Transverse colon (tissue), 4 donors: ENCODE measurements at regions not wholly inside any gene's neighbourhood (a gene's known extent, or its start where the extent isn't known, plus 50 kb on each side); places are given as distances from the start of the nearest gene placed in this dataset.

ENCODE experiments used
- DNase-seq: peaks from one replicate; pipeline ENCODE4 v3.0.0-alpha.2; 2019
- H3K27ac ChIP-seq, 4 donors: fragments of 200-600 bp; sonication (generic); 2 replicates each; pipeline ENCODE4 v1.5.1; 2016 to 2018; ENCODE audit warnings: inconsistent platforms in 4 of 4
- H3K27me3 ChIP-seq: fragments of 200-600 bp; sonication (generic); 2 replicates; pipeline ENCODE4 v1.5.1; 2017; ENCODE audit warnings: inconsistent platforms
- H3K36me3 ChIP-seq, 4 donors: fragments of 200-600 bp; sonication (generic); 2 replicates each; pipeline ENCODE4 v1.5.1; 2017 to 2019; ENCODE audit warnings: inconsistent platforms in 4 of 4
- H3K4me1 ChIP-seq, 4 donors: fragments of 200-600 bp; sonication (generic); 2 replicates each; pipeline ENCODE4 v1.5.1; 2017 to 2020; ENCODE audit warnings: inconsistent platforms in 4 of 4
- H3K4me3 ChIP-seq, 4 donors: fragments of 200-600 bp; sonication (generic); 1 replicate in 1 of 4; 2 replicates in 3 of 4; pipeline versions ENCODE4 v1.5.1 to v1.6.1; 2017 to 2019; ENCODE audit warnings: inconsistent platforms in 4 of 4
- H3K9me3 ChIP-seq, 2 donors: fragments of 200-600 bp; sonication (generic); 2 replicates each; pipeline ENCODE4 v1.5.1; 2017 to 2019; ENCODE audit warnings: inconsistent platforms in 2 of 2
- CTCF ChIP-seq, 5 experiments: fragments of 200-600 bp in 3 of 5; fragments of 450-650 bp in 2 of 5; sonication (generic) in 3 of 5; IDR thresholded peaks; 1 replicate in 2 of 5; 2 replicates in 3 of 5; pipeline ENCODE4 v1.5.1; 2016 to 2017; ENCODE audit warnings: antibody characterized with exemption in 5 of 5, inconsistent platforms in 3 of 5, mild to moderate bottlenecking in 2 of 5, moderate library complexity in 1 of 5
- EP300 ChIP-seq: sonication (generic); formaldehyde crosslinking; IDR thresholded peaks from one replicate; pipeline ENCODE4 v1.6.1; 2017; ENCODE audit warnings: antibody characterized with exemption, low read depth
- POLR2A ChIP-seq: fragments of 450-650 bp; IDR thresholded peaks from one replicate; pipeline ENCODE4 v1.6.1; 2016; ENCODE audit warnings: antibody characterized with exemption, mild to moderate bottlenecking, moderate library complexity
- POLR2AphosphoS5 ChIP-seq, 3 donors: sonication (generic); formaldehyde crosslinking; IDR thresholded peaks; one replicate each; pipeline ENCODE4 v1.6.1; 2016; ENCODE audit warnings: antibody characterized with exemption in 3 of 3
- WGBS, 2 donors: methylation state at CpG; one replicate each; pipeline ENCODE4 v1.1.5; 2018; ENCODE audit warnings: low coverage in 1 of 2; 5-methylcytosine and 5-hydroxymethylcytosine counted together
- in situ Hi-C, 4 donors: fragments of 200-750 bp; cut with MboI; loops; one replicate each; pipeline versions ENCODE4 v1.15.0 to v1.15.1; 2017; ENCODE audit warnings: low sequenced_read_pairs in 3 of 4, low pct_ligation_motif_present in 1 of 4, low pct_unique_long_range_greater_than_20kb in 1 of 4
- intact Hi-C: fragments of 100-400 bp; cut with DNase I; formaldehyde crosslinking; loops from one replicate; pipeline ENCODE4 v1.15.1; 2023; ENCODE audit warnings: low total_unique reads

GRCh38 chr5:136631186-136631585 lies 265.8 kb upstream of the TRPC7 start:
- 57 to 71% methylated on average over 1 of the region's 1 CpG for WGBS, 2 donors
- Histone ChIP-seq H3K9me3 (no peaks in the 10 kb centered on the region), H3K4me1 (no peaks in the 10 kb centered on the region), H3K27ac (no peak overlapping the region), H3K36me3 (no peaks in the 10 kb centered on the region), H3K4me3 (no peak overlapping the region), H3K27me3 (no peaks in the 10 kb centered on the region)
- in situ Hi-C loops: no loop called here
- DNase-seq: no peak
- TF ChIP-seq POLR2AphosphoS5 (IDR thresholded peaks at IDR 0.05) (no peak), POLR2A (no peak), CTCF (IDR thresholded peaks at IDR 0.05) (no peak), EP300 (no peak)
- intact Hi-C loops: no loop called here

- H3K27ac ChIP-seq: no peak overlapping the region
- intact Hi-C loops (no loop called here), in situ Hi-C loops (no loop called here)
- no peak for TF ChIP-seq POLR2A
- TF ChIP-seq POLR2AphosphoS5 (IDR thresholded peaks at IDR 0.05): no peak
- TF ChIP-seq EP300: no peak
- TF ChIP-seq CTCF (IDR thresholded peaks at IDR 0.05): no peak
- H3K4me3 ChIP-seq: no peak overlapping the region
- H3K9me3 ChIP-seq: no peaks in the 10 kb centered on the region
- no peaks in the 10 kb centered on the region for H3K36me3 ChIP-seq
- DNase-seq: no peak
- WGBS, 2 donors: 71 to 82% methylated on average over 8 to 10 of the region's 10 CpGs
- H3K27me3 ChIP-seq: no peaks in the 10 kb centered on the region
- H3K4me1 ChIP-seq: no peaks in the 10 kb centered on the region
Measured at GRCh38 chr5:136629125-136629792, 263.9 kb upstream of the TRPC7 start.

- WGBS, 2 donors: 67 to 91% methylated on average over 1 to 2 of the region's 2 CpGs
- Histone ChIP-seq H3K27ac (no peak overlapping the region), H3K4me1 (no peaks in the 10 kb centered on the region), H3K4me3 (no peak overlapping the region), H3K27me3 (no peaks in the 10 kb centered on the region), H3K36me3 (no peaks in the 10 kb centered on the region), H3K9me3 (no peaks in the 10 kb centered on the region)
- intact Hi-C loops: no loop called here
- no peak for TF ChIP-seq POLR2AphosphoS5 (IDR thresholded peaks at IDR 0.05)
- TF ChIP-seq POLR2A: no peak
- TF ChIP-seq CTCF (IDR thresholded peaks at IDR 0.05): no peak
- TF ChIP-seq EP300: no peak
- in situ Hi-C loops: no loop called here
- DNase-seq: no peak
Measured at GRCh38 chr5:136626531-136626930, 261.2 kb upstream of the TRPC7 start.

GRCh38 chr5:136622747-136623146 lies 257.4 kb upstream of the TRPC7 start:
- Histone ChIP-seq H3K27ac (no peak overlapping the region), H3K27me3 (no peaks in the 10 kb centered on the region), H3K4me1 (no peaks in the 10 kb centered on the region), H3K9me3 (no peaks in the 10 kb centered on the region), H3K4me3 (no peak overlapping the region), H3K36me3 (no peaks in the 10 kb centered on the region)
- intact Hi-C loops: no loop called here
- DNase-seq: no peak
- in situ Hi-C loops: no loop called here
- TF ChIP-seq CTCF (IDR thresholded peaks at IDR 0.05) (no peak), POLR2AphosphoS5 (IDR thresholded peaks at IDR 0.05) (no peak), POLR2A (no peak), EP300 (no peak)
